ENCODE measurements at regions not wholly inside any gene's neighbourhood (a gene's known extent, or its start where the extent isn't known, plus 50 kb on each side); places are given as distances from the start of the nearest gene placed in this dataset.

DNA sequence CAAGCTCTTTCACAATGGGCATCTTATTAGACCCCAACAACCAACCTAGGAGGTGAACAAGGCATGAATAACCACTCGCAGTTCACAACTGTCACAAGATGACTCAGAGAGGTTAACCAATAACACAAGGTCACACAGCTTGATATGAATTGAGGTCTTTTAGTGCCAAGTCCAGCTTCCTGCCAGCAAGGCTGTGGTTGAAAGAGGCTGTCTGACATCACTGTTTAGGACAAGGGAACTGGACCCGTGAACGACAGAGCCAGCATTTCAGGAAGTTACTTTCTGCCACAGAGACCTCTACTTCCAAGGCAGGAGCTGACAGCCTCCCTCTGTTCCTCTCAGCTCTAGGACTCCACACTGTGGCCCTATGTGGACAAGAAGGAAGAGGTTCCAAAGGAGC lies 53.4 kb upstream of the ALDH1B1 start:
- H3K9me3 ChIP-seq (ENCODE audit: control insufficient read depth, insufficient read depth, low read depth, low read length): no peaks in the 10 kb centered on the region
- H3K4me3 ChIP-seq (replicated peaks in 1 of 4; ENCODE audit: control extremely low read depth in 1 of 4, insufficient read depth in 1 of 4, low read depth in 3 of 4, low read length in 4 of 4): no peak overlapping the region
- H3K27me3 ChIP-seq (ENCODE audit: control insufficient read depth, insufficient read depth, low read length): peaks cover 26% of the 10 kb centered on the region
- H2AFZ ChIP-seq (ENCODE audit: low read length): no peak overlapping the region
- no peaks in the 10 kb centered on the region for H4K20me1 ChIP-seq (ENCODE audit: control insufficient read depth, extremely low read depth, insufficient read depth, low read length)
- TF ChIP-seq CTCF (conservative IDR thresholded peaks at IDR 0.05 in 1 of 2, IDR thresholded peaks at IDR 0.05 in 1 of 2; ENCODE audit: low read depth in 1 of 2, low read length in 2 of 2) (no peak), EZH2 (IDR thresholded peaks at IDR 0.05; ENCODE audit: low read length, missing control alignments) (no peak)
- no peak overlapping the region for H3K27ac ChIP-seq (ENCODE audit: insufficient read depth, low read length)
- peak overlapping the region; percentile 59 for H3K4me2 ChIP-seq (ENCODE audit: extremely low read depth, insufficient read depth, low read length)
- H3K36me3 ChIP-seq (ENCODE audit: control insufficient read depth, insufficient read depth, low read length): no peaks in the 10 kb centered on the region
- H3K4me1 ChIP-seq (ENCODE audit: control insufficient read depth, extremely low read depth, insufficient read depth, low read length): peaks cover 7% of the 10 kb centered on the region
- peak; percentile 50 to 79 for DNase-seq (ENCODE audit: low read depth in 2 of 2)
- no peak overlapping the region for H3K9ac ChIP-seq (ENCODE audit: insufficient read depth, low read length)
- H3K79me2 ChIP-seq (ENCODE audit: control insufficient read depth, insufficient read depth, low read length): no peaks in the 10 kb centered on the region

DNA sequence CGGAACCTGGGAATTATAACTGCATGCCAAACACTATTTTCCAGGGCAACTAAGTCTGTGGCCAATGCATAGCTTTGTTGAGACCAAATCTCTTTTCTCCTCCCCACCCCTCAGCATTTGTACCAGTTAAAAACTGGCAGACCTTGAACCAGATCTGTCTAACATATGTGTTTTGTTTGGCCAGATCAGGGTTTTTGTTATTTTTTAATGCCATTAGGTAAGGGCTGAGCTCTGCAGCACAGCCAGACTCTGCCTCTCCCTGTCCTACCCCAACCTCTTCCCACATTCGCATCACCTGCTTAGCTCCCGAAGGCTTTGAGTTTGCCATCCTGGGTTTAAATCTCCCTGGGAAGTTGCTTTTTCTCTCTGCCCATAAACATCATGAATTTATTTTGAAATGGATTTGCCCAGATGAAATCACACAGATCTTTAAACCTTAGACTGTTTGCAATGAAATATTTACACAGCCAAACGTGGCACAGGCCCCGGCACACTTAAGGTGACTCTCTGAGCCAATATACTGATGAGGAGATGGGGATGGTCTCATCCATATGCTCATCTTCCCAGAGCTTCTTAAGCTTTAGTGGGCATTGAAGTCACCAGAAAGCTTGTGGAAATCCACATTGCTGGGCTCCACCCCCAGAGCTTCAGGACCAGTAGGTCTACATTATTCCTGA lies 54.0 kb upstream of the ALDH1B1 start:
- Histone ChIP-seq H3K27ac (ENCODE audit: insufficient read depth, low read length) (no peak overlapping the region), H3K4me3 (replicated peaks in 1 of 4; ENCODE audit: control extremely low read depth in 1 of 4, insufficient read depth in 1 of 4, low read depth in 3 of 4, low read length in 4 of 4) (no peak overlapping the region), H3K9me3 (ENCODE audit: control insufficient read depth, insufficient read depth, low read depth, low read length) (no peaks in the 10 kb centered on the region), H3K4me2 (ENCODE audit: extremely low read depth, insufficient read depth, low read length) (no peak overlapping the region), H4K20me1 (ENCODE audit: control insufficient read depth, extremely low read depth, insufficient read depth, low read length) (no peaks in the 10 kb centered on the region), H3K27me3 (ENCODE audit: control insufficient read depth, insufficient read depth, low read length) (peaks cover 24% of the 10 kb centered on the region), H3K79me2 (ENCODE audit: control insufficient read depth, insufficient read depth, low read length) (no peaks in the 10 kb centered on the region), H3K9ac (ENCODE audit: insufficient read depth, low read length) (no peak overlapping the region), H2AFZ (ENCODE audit: low read length) (no peak overlapping the region), H3K36me3 (ENCODE audit: control insufficient read depth, insufficient read depth, low read length) (no peaks in the 10 kb centered on the region), H3K4me1 (ENCODE audit: control insufficient read depth, extremely low read depth, insufficient read depth, low read length) (peaks cover 7% of the 10 kb centered on the region)
- DNase-seq (ENCODE audit: low read depth in 2 of 2): no peak
- TF ChIP-seq CTCF (conservative IDR thresholded peaks at IDR 0.05 in 1 of 2, IDR thresholded peaks at IDR 0.05 in 1 of 2; ENCODE audit: low read depth in 1 of 2, low read length in 2 of 2) (no peak), EZH2 (IDR thresholded peaks at IDR 0.05; ENCODE audit: low read length, missing control alignments) (no peak)

DNA sequence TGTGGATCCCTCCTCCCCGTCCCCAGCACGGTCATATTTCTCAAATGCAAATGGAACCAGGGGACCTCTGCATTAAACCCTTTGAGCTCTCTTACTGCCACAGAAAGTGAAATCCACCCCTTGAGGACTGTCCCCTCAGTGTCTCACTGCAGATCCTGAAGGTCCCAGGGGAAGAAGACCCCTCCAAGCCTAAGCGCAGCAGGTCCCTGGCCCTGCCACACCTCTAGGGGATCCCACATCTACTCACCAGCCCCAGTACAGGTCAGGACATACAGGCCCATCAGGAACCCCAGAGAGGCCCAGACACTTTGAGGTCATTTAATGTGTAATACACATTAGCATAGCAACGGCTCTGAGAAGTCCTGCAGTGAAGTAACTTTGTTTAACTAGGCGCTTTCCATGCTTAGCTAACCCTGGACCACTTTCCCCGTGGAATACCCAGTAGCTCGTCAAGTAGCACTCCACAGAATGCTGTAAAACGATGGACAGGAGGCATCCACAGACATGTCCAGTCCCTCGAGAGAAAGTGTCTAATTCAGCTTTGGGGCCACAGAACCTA lies 54.7 kb upstream of the ALDH1B1 start:
- Histone ChIP-seq H3K27ac (ENCODE audit: insufficient read depth, low read length) (no peak overlapping the region), H3K79me2 (ENCODE audit: control insufficient read depth, insufficient read depth, low read length) (no peaks in the 10 kb centered on the region), H3K4me2 (ENCODE audit: extremely low read depth, insufficient read depth, low read length) (no peak overlapping the region), H4K20me1 (ENCODE audit: control insufficient read depth, extremely low read depth, insufficient read depth, low read length) (no peaks in the 10 kb centered on the region), H3K9ac (ENCODE audit: insufficient read depth, low read length) (no peak overlapping the region), H3K9me3 (ENCODE audit: control insufficient read depth, insufficient read depth, low read depth, low read length) (no peaks in the 10 kb centered on the region), H2AFZ (ENCODE audit: low read length) (no peak overlapping the region), H3K4me3 (replicated peaks in 1 of 4; ENCODE audit: control extremely low read depth in 1 of 4, insufficient read depth in 1 of 4, low read depth in 3 of 4, low read length in 4 of 4) (no peak overlapping the region), H3K4me1 (ENCODE audit: control insufficient read depth, extremely low read depth, insufficient read depth, low read length) (peaks cover 7% of the 10 kb centered on the region), H3K27me3 (ENCODE audit: control insufficient read depth, insufficient read depth, low read length) (peaks cover 19% of the 10 kb centered on the region), H3K36me3 (ENCODE audit: control insufficient read depth, insufficient read depth, low read length) (no peaks in the 10 kb centered on the region)
- no peak for DNase-seq (ENCODE audit: low read depth in 2 of 2)
- TF ChIP-seq CTCF (conservative IDR thresholded peaks at IDR 0.05 in 1 of 2, IDR thresholded peaks at IDR 0.05 in 1 of 2; ENCODE audit: low read depth in 1 of 2, low read length in 2 of 2): no peak
- TF ChIP-seq EZH2 (IDR thresholded peaks at IDR 0.05; ENCODE audit: low read length, missing control alignments): no peak
